ENCODE measurements at regions not wholly inside any gene's neighbourhood (a gene's known extent, or its start where the extent isn't known, plus 50 kb on each side); places are given as distances from the start of the nearest gene placed in this dataset.
A peak's percentile ranks its signal among the peaks of the same experiment; 100 is the strongest.

GRCh38 chr21:20856926-20857325 lies 141.3 kb upstream of the NCAM2 start:
- no peak for DNase-seq
- H3K4me3 ChIP-seq: no peak overlapping the region
- no peak for ATAC-seq (ENCODE audit: low FRiP score in 2 of 2)
- WGBS, 2 donors: 24 to 30% methylated on average over 5 of the region's 5 CpGs
- H3K9me3 ChIP-seq: no peaks in the 10 kb centered on the region
- H3K36me3 ChIP-seq: no peaks in the 10 kb centered on the region
- H3K27me3 ChIP-seq: no peaks in the 10 kb centered on the region
- TF ChIP-seq EP300 (IDR thresholded peaks at IDR 0.05) (no peak), POLR2A (IDR thresholded peaks at IDR 0.05) (no peak), CTCF (IDR thresholded peaks at IDR 0.05) (no peak), POLR2AphosphoS5 (IDR thresholded peaks at IDR 0.05) (no peak)
- no peak overlapping the region for H3K27ac ChIP-seq
- H3K4me1 ChIP-seq: no peaks in the 10 kb centered on the region

DNA sequence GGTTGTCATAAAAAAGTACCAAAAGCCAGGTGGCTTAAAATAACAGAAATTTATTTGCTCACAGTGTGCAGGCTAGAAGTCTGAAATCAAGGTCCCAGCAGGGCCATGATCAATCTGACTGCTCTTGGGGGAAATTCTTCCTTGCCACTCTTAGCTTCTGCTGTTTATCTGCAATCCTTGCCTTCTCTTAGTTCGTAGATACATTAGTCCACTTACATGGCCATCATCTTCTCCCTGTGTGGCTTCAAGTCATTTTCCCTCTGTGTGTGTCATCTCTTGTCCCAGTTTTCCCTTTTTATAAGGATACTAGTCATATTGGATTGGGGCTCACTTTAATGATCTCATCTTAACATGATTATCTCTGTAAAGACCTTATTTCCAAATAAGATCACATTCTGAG lies 124.0 kb upstream of the NCAM2 start:
- TF ChIP-seq POLR2AphosphoS5 (IDR thresholded peaks at IDR 0.05) (no peak), CTCF (IDR thresholded peaks at IDR 0.05) (no peak), EP300 (IDR thresholded peaks at IDR 0.05) (no peak)
- ATAC-seq (ENCODE audit: low FRiP score in 2 of 2) (no peak), DNase-seq (no peak)
- Histone ChIP-seq H3K4me3 (no peak overlapping the region), H3K27ac (no peak overlapping the region), H3K9me3 (no peaks in the 10 kb centered on the region), H3K36me3 (no peaks in the 10 kb centered on the region), H3K4me1 (no peaks in the 10 kb centered on the region), H3K27me3 (no peaks in the 10 kb centered on the region)
- WGBS, 2 donors: 71 to 78% methylated on average over 1 of the region's 1 CpG

DNA sequence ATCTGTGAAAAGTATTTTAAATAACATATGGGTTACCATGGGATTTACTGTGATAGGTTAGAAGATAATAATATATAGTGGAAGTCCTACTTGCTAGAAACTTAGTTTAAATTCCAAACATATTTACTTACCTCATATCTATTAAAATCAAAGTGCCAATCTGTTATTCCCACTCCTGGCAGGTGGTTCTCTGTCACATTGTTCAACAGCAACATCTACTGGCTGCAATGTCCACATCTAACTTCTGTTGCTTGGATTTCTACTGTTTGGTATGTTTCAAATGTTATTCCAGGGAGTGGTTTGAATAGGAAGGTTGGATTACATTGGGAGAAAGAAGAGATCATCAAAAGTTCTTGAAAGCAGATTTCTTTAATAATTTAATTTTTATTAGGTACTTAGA lies 122.5 kb upstream of the NCAM2 start:
- no peak for TF ChIP-seq POLR2AphosphoS5 (IDR thresholded peaks at IDR 0.05)
- TF ChIP-seq CTCF (IDR thresholded peaks at IDR 0.05): no peak
- H3K27me3 ChIP-seq: no peaks in the 10 kb centered on the region
- DNase-seq (no peak), ATAC-seq (ENCODE audit: low FRiP score in 2 of 2) (no peak)
- H3K27ac ChIP-seq: no peak overlapping the region
- H3K36me3 ChIP-seq: no peaks in the 10 kb centered on the region
- H3K4me1 ChIP-seq: no peaks in the 10 kb centered on the region
- no peak overlapping the region for H3K4me3 ChIP-seq
- no peaks in the 10 kb centered on the region for H3K9me3 ChIP-seq

DNA sequence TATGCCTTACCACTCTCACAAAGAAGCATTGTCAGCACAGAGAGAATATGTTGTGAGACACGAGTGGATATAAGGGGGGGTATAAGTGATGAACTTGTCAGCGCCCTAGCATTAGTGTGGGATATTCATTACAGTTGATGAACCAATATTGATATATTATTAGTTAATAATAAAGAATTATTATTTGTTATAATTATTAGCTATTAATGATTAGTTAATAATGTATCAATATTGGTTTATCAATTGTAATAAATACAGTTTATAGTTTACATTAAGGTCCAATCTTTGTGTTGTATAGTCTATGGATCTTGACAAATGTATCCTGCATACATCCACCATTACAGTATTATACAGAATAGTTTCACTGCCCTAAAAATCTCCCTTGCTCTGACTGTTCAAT lies 120.2 kb upstream of the NCAM2 start:
- H3K36me3 ChIP-seq: no peaks in the 10 kb centered on the region
- no peaks in the 10 kb centered on the region for H3K9me3 ChIP-seq
- no peaks in the 10 kb centered on the region for H3K27me3 ChIP-seq
- no peak overlapping the region for H3K27ac ChIP-seq
- DNase-seq: no peak
- H3K4me1 ChIP-seq: no peaks in the 10 kb centered on the region
- H3K4me3 ChIP-seq: no peak overlapping the region
- TF ChIP-seq POLR2AphosphoS5 (IDR thresholded peaks at IDR 0.05): no peak
- no peak for TF ChIP-seq CTCF (IDR thresholded peaks at IDR 0.05)
- no peak for ATAC-seq (ENCODE audit: low FRiP score in 2 of 2)
- 76 to 90% methylated on average over 2 of the region's 2 CpGs for WGBS, 2 donors

DNA sequence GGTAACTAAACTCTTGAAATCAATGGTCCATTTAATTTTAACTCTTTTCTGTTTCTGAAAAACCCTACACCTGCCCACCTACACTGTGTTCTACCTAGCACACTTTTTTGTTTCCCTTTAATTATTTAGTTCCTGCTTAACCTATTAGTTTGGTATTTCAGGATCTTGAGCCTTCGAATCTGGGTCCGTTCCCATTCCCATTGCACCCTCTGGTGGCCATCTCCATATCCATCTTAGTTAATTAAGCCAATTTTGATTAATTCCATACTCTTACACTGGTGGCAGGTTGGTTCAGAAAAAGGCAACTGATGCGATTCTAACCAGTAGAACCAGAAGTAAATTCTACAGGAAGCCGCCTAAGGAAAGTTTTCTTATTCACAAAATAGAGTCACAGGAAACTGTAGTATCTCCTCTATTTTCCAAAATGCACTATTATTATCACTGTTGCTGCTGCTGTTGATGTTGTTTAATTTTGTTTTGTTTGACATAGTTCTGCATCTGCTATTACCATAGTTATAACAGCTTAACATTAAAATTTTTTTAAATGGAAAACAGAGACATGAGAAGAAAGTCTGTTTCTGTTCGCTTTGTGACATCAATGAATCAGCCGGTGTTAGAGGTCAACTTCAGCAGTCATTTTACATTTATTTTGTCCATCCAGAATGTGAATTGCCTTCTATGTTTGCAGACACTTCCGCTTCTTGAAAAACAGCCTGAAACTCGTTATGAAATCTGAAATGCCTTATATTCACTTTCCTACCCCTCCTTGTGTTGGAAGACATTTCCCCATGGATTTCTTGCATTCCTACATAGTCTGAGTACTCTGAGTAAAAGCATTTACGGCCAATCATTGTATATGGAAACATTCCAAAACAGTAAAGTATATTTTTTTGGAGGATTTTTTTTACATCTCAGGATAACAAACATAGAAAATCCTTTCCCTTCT lies 115.5 kb upstream of the NCAM2 start:
- no peak for ATAC-seq (ENCODE audit: low FRiP score in 2 of 2)
- TF ChIP-seq CTCF (IDR thresholded peaks at IDR 0.05) (peak in 5 of 6 experiments; percentile 21 to 53 (median 48)), POLR2AphosphoS5 (IDR thresholded peaks at IDR 0.05) (no peak)

More for the DNA sequence above, 115.5 kb upstream of the NCAM2 start:
- no peak overlapping the region for H3K4me3 ChIP-seq
- H3K36me3 ChIP-seq: no peaks in the 10 kb centered on the region
- no peaks in the 10 kb centered on the region for H3K27me3 ChIP-seq
- no peaks in the 10 kb centered on the region for H3K4me1 ChIP-seq
- H3K27ac ChIP-seq: no peak overlapping the region
- DNase-seq: peak in 1 of 2 donors; percentile 21
- WGBS, 2 donors: 38 to 40% methylated on average over 9 of the region's 9 CpGs
- H3K9me3 ChIP-seq: no peaks in the 10 kb centered on the region
